Keratinocyte (primary cell): ENCODE measurements at regions not wholly inside any gene's neighbourhood (a gene's known extent, or its start where the extent isn't known, plus 50 kb on each side); places are given as distances from the start of the nearest gene placed in this dataset.

Experiments
- DNase-seq: peaks from one replicate; pipeline ENCODE4 v3.0.0-alpha.2; 2011; ENCODE audit warnings: low read depth, missing footprints, low spot score
- FAIRE-seq: peaks from 2 replicates; lab custom pipeline; 2011; peaks lifted over from hg19 to GRCh38; lab: Jason Lieb, UNC
- H2AFZ ChIP-seq: 2 replicates; pipeline ENCODE4 v1.6.0; 2012; ENCODE audit warnings: low read length, control low read depth, inconsistent platforms; ENCODE audit not compliant: control insufficient read depth
- H3K27ac ChIP-seq: 2 replicates; pipeline ENCODE4 v1.5.1; 2011; ENCODE audit warnings: low read length; ENCODE audit not compliant: control insufficient read depth, insufficient read depth
- H3K27me3 ChIP-seq: 3 replicates; pipeline ENCODE4 v1.6.0; 2011; ENCODE audit warnings: low read length; ENCODE audit not compliant: control insufficient read depth, insufficient read depth; ENCODE audit errors: extremely low read depth
- H3K36me3 ChIP-seq, 2 experiments: 2 replicates in 1 of 2; 3 replicates in 1 of 2; pipeline ENCODE4 v1.5.1; 2011; ENCODE audit warnings: low read length in 2 of 2, mild to moderate bottlenecking in 1 of 2; ENCODE audit not compliant: control insufficient read depth in 2 of 2, insufficient read depth in 2 of 2; ENCODE audit errors: extremely low read depth in 1 of 2
- H3K4me1 ChIP-seq: 3 replicates; pipeline ENCODE4 v1.5.1; 2011; ENCODE audit warnings: low read length; ENCODE audit not compliant: control insufficient read depth, insufficient read depth; ENCODE audit errors: extremely low read depth
- H3K4me2 ChIP-seq: 3 replicates; pipeline ENCODE4 v1.6.0; 2011; ENCODE audit warnings: low read depth, low read length; ENCODE audit not compliant: control insufficient read depth, insufficient read depth; ENCODE audit errors: extremely low read depth
- H3K4me3 ChIP-seq, 3 experiments: fragments of 200-600 bp in 1 of 3; sonication (generic) in 1 of 3; 2 replicates in 2 of 3; 3 replicates in 1 of 3; pipeline ENCODE4 v1.5.1; 2011 to 2016; ENCODE audit warnings: low read length in 3 of 3, mild to moderate bottlenecking in 3 of 3, control low read depth in 2 of 3, inconsistent platforms in 1 of 3, low read depth in 1 of 3, mixed read lengths in 1 of 3, mixed run types in 1 of 3, moderate library complexity in 1 of 3; ENCODE audit not compliant: control insufficient read depth in 2 of 3, insufficient read depth in 2 of 3; ENCODE audit errors: extremely low read depth in 1 of 3
- H3K79me2 ChIP-seq: 2 replicates; pipeline ENCODE4 v1.6.0; 2012; ENCODE audit warnings: low read length; ENCODE audit not compliant: control insufficient read depth, insufficient read depth
- H3K9ac ChIP-seq: 3 replicates; pipeline ENCODE4 v1.6.0; 2011; ENCODE audit warnings: low read length; ENCODE audit not compliant: control insufficient read depth, insufficient read depth; ENCODE audit errors: extremely low read depth
- H3K9me1 ChIP-seq: 3 replicates; pipeline ENCODE4 v1.6.0; 2011; ENCODE audit warnings: low read length; ENCODE audit not compliant: control insufficient read depth, insufficient read depth; ENCODE audit errors: extremely low read depth
- H3K9me3 ChIP-seq: 2 replicates; pipeline ENCODE4 v1.5.1; 2012; ENCODE audit warnings: low read depth, low read length; ENCODE audit not compliant: control insufficient read depth
- H4K20me1 ChIP-seq: 3 replicates; pipeline ENCODE4 v1.6.0; 2011; ENCODE audit warnings: low read length; ENCODE audit not compliant: control insufficient read depth, insufficient read depth; ENCODE audit errors: extremely low read depth
- CTCF ChIP-seq, 3 experiments: IDR thresholded peaks in 1 of 3; conservative IDR thresholded peaks in 1 of 3; optimal IDR thresholded peaks in 1 of 3; 2 replicates in 2 of 3; 3 replicates in 1 of 3; pipeline versions ENCODE3 to v1.5.1; 2011; ENCODE audit warnings: low read length in 3 of 3, mild to moderate bottlenecking in 3 of 3, moderate library complexity in 2 of 3, control low read depth in 1 of 3, inconsistent platforms in 1 of 3; ENCODE audit not compliant: insufficient read depth in 2 of 3; ENCODE audit errors: extremely low read depth in 1 of 3
- EZH2 ChIP-seq: IDR thresholded peaks from one replicate; pipeline ENCODE4 v1.6.1; 2012; ENCODE audit warnings: inconsistent platforms, mild to moderate bottlenecking, low read length, moderate library complexity
- dilution Hi-C: fragments of 300-500 bp; cut with MboI; formaldehyde crosslinking; loops from one replicate; pipeline ENCODE4 v1.7.0; 2020; ENCODE audit warnings: low sequenced_read_pairs; ENCODE audit not compliant: extremely low pct_ligation_motif_present

- Histone ChIP-seq H2AFZ (no peak overlapping the region), H3K9me1 (no peaks in the 10 kb centered on the region), H3K9me3 (no peaks in the 10 kb centered on the region), H3K27me3 (no peaks in the 10 kb centered on the region), H3K9ac (no peak overlapping the region), H3K4me1 (peaks cover 13% of the 10 kb centered on the region), H3K79me2 (no peaks in the 10 kb centered on the region), H3K4me3 (no peak overlapping the region), H3K4me2 (no peak overlapping the region), H3K36me3 (no peaks in the 10 kb centered on the region), H3K27ac (no peak overlapping the region), H4K20me1 (no peaks in the 10 kb centered on the region)
- no peak for FAIRE-seq
- TF ChIP-seq CTCF (optimal IDR thresholded peaks at IDR 0.05 in 1 of 3, IDR thresholded peaks at IDR 0.05 in 1 of 3, conservative IDR thresholded peaks at IDR 0.05 in 1 of 3; ENCODE audit: extremely low read depth in 1 of 3, insufficient read depth in 2 of 3, low read length in 3 of 3): no peak
- no peak for TF ChIP-seq EZH2
- no peak for DNase-seq
- dilution Hi-C loops: loop anchor here (25.0 kb wide), 1 partner anchor 292 kb away; the partner anchor contains the start of gene TCF21
Observed at GRCh38 chr6:133595111-133595761, 293.7 kb upstream of the TCF21 start.

GRCh38 chr6:133606852-133607251 is 282.1 kb upstream of the TCF21 start:
- TF ChIP-seq CTCF (optimal IDR thresholded peaks at IDR 0.05 in 1 of 3, IDR thresholded peaks at IDR 0.05 in 1 of 3, conservative IDR thresholded peaks at IDR 0.05 in 1 of 3; ENCODE audit: extremely low read depth in 1 of 3, insufficient read depth in 2 of 3, low read length in 3 of 3) (no peak), EZH2 (no peak)
- Histone ChIP-seq H3K9me1 (no peaks in the 10 kb centered on the region), H3K4me2 (no peak overlapping the region), H2AFZ (no peak overlapping the region), H4K20me1 (no peaks in the 10 kb centered on the region), H3K9me3 (no peaks in the 10 kb centered on the region), H3K27me3 (no peaks in the 10 kb centered on the region), H3K79me2 (no peaks in the 10 kb centered on the region), H3K27ac (no peak overlapping the region), H3K9ac (no peak overlapping the region), H3K4me1 (peaks cover 11% of the 10 kb centered on the region), H3K36me3 (no peaks in the 10 kb centered on the region), H3K4me3 (no peak overlapping the region)
- FAIRE-seq (no peak), DNase-seq (no peak)
- dilution Hi-C loops: no loop called here
